ENCODE measurements at regions not wholly inside any gene's neighbourhood (a gene's known extent, or its start where the extent isn't known, plus 50 kb on each side); places are given as distances from the start of the nearest gene placed in this dataset.

DNA sequence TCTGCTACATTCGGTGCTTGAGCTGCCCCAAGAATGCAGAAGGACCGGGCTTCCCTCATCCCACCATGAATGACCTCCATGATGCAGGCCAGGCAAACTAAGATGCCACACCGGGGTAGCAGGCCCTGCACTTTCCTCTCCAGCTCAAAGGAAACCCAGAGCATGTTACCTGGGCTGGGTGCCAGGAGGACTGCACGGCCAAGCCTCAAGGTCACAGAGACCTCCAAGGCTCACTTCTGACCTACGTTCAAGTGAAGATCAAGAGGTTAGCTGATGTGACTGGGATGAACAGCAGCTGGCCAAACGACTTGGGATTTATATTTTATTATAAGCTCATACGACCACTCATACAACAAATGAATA, 501.8 kb downstream of the CD83 start:
- no peak overlapping the region for H3K27ac ChIP-seq
- intact Hi-C loops (cut with DNase I) = no loop called here
- DNase-seq (peak; percentile 29 to 37), ATAC-seq (peak in 4 of 8 donors; percentile 30 to 69 (median 44))
- peaks cover 0 to 25% (median 12%) of the 10 kb centered on the region in 9 donors for H3K4me1 ChIP-seq
- H3K36me3 ChIP-seq = no peaks in the 10 kb centered on the region
- no peaks in the 10 kb centered on the region for H3K27me3 ChIP-seq
- H3K4me3 ChIP-seq = no peak overlapping the region
- H3K9me3 ChIP-seq = peaks cover 0 to 15% (median 7%) of the 10 kb centered on the region in 11 donors
- 41 to 51% methylated on average over 7 of the region's 7 CpGs for WGBS, 2 donors
- TF ChIP-seq, protein P1, sequence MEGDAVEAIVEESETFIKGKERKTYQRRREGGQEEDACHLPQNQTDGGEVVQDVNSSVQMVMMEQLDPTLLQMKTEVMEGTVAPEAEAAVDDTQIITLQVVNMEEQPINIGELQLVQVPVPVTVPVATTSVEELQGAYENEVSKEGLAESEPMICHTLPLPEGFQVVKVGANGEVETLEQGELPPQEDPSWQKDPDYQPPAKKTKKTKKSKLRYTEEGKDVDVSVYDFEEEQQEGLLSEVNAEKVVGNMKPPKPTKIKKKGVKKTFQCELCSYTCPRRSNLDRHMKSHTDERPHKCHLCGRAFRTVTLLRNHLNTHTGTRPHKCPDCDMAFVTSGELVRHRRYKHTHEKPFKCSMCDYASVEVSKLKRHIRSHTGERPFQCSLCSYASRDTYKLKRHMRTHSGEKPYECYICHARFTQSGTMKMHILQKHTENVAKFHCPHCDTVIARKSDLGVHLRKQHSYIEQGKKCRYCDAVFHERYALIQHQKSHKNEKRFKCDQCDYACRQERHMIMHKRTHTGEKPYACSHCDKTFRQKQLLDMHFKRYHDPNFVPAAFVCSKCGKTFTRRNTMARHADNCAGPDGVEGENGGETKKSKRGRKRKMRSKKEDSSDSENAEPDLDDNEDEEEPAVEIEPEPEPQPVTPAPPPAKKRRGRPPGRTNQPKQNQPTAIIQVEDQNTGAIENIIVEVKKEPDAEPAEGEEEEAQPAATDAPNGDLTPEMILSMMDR (IDR thresholded peaks at IDR 0.05) = no peak

DNA sequence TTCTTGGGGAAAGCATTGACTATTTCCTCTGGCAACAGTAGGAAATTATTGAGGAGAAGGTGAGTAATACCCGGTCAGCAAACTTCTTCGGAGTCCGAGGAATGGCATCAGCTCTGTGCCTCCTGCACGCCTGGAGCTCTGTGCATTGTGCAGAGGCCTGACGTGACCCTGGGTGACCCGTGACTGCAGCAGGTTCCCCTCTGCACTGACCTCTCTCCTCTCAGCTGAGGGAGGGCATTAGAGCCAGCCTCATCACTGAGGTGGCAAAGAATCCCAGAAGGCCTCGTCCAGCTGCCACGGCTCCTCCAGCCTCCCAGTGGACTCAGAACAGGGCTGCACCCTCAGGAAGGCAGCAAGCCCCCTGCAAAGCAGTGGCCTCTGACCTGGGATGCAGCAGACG, 502.9 kb downstream of the CD83 start:
- H3K27ac ChIP-seq = no peak overlapping the region
- peaks cover 0 to 25% (median 12%) of the 10 kb centered on the region in 9 donors for H3K4me1 ChIP-seq
- H3K9me3 ChIP-seq = peaks cover 0 to 10% (median 7%) of the 10 kb centered on the region in 11 donors
- WGBS, 2 donors = 81 to 87% methylated on average over 9 of the region's 9 CpGs
- H3K27me3 ChIP-seq = no peaks in the 10 kb centered on the region
- intact Hi-C loops (cut with DNase I) = no loop called here
- DNase-seq (no peak), ATAC-seq (no peak)
- TF ChIP-seq, protein P1 (IDR thresholded peaks at IDR 0.05) = no peak
- H3K36me3 ChIP-seq = no peaks in the 10 kb centered on the region
- H3K4me3 ChIP-seq = no peak overlapping the region

DNA sequence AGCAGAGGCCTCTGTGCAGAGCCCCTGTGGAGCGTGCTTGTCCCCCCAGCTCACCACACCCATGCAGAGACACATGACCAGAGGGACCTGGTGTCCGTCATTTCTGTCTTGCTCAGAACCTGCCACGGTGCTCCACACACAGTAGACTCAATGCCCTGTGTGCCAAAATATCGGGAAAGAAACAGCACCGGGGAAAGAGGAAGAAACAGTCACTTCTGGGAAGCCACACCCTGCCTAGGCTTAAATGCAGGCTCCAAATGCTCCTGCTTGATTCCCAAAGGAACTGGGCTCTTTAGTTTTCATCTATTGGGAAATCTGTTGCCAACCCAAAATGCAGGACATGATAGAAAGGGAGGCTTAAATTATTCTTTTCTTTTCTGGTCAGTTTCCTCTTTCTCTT, 503.9 kb downstream of the CD83 start:
- H3K9me3 ChIP-seq = no peaks in the 10 kb centered on the region
- TF ChIP-seq, protein P1 (IDR thresholded peaks at IDR 0.05) = no peak
- DNase-seq (no peak), ATAC-seq (peak in 4 of 8 donors; percentile 22 to 50 (median 44))
- 40 to 43% methylated on average over 5 of the region's 5 CpGs for WGBS, 2 donors
- intact Hi-C loops (cut with DNase I) = no loop called here
- no peak overlapping the region for H3K27ac ChIP-seq
- H3K4me1 ChIP-seq = peaks cover 0 to 25% (median 12%) of the 10 kb centered on the region in 9 donors
- no peaks in the 10 kb centered on the region for H3K27me3 ChIP-seq
- H3K4me3 ChIP-seq = no peak overlapping the region
- no peaks in the 10 kb centered on the region for H3K36me3 ChIP-seq

DNA sequence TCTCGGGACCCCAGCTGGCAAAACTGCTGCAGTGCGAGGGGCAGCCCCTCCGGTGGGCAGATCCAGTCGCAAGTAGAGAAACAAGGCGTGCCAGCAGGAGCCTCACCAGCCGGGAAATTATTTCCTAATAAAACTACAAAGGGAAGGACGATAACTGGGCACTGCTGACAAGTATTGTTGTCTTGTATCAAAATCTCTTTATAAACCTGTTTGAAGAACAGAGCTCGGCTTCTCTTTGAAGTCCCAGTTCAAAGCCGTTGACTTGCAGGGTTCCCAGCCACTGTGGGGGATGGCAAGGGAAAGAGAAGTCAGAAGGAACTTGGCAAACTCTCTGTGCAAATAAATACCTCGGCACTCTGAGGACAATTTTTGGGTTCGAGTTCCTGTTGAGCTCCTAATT, 504.5 kb downstream of the CD83 start:
- ATAC-seq (no peak), DNase-seq (no peak)
- TF ChIP-seq, protein P1 (IDR thresholded peaks at IDR 0.05) = no peak
- intact Hi-C loops (cut with DNase I) = no loop called here
- no peaks in the 10 kb centered on the region for H3K27me3 ChIP-seq
- H3K27ac ChIP-seq = no peak overlapping the region
- no peak overlapping the region for H3K4me3 ChIP-seq
- H3K9me3 ChIP-seq = no peaks in the 10 kb centered on the region
- WGBS, 2 donors = 56 to 70% methylated on average over 11 of the region's 11 CpGs
- peaks cover 0 to 21% (median 12%) of the 10 kb centered on the region in 9 donors for H3K4me1 ChIP-seq
- H3K36me3 ChIP-seq = no peaks in the 10 kb centered on the region
